HG03354 (cell line): ENCODE measurements at regions not wholly inside any gene's neighbourhood (a gene's known extent, or its start where the extent isn't known, plus 50 kb on each side); places are given as distances from the start of the nearest gene placed in this dataset.

Source experiments
- ATAC-seq: cut with Tn5 transposase; IDR thresholded peaks from one replicate; pipeline ENCODE4 v1.9.1; 2021; ENCODE audit warnings: mild to moderate bottlenecking; ENCODE audit not compliant: unreplicated experiment, poor library complexity, severe bottlenecking

- no peak for ATAC-seq
These were observed 50.5 kb upstream of the PLCL2 start for GRCh38 chr3:16834214-16834613.

DNA sequence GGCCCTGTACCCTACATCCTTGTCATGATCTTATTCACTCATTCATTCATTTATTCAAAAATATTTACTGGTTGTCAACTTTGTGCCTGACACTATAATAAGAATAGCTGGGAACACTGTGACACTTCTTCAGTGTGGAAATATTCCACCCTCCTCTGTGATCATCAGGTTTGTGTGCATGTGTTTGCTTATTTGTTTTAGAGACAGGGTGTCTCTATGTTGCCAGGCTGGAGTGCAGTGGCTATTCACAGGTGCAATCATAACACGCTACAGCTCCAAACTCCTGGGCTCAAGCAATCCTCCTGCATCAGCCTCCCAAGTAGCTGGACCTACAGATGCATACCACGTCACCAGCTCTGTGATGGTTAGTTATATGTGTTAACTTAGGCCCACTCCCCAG is 50.0 kb upstream of the PLCL2 start:
- ATAC-seq, result no peak
